Astrocyte of the hippocampus (primary cell): ENCODE measurements at regions not wholly inside any gene's neighbourhood (a gene's known extent, or its start where the extent isn't known, plus 50 kb on each side); places are given as distances from the start of the nearest gene placed in this dataset.
"Not testable (repeated sequence)": the region's sequence is repeated elsewhere in the genome, so short reads cannot be mapped to it uniquely, and the experiment has no call there.

Experiments
- DNase-seq: peaks from one replicate; pipeline ENCODE4 v3.0.0; 2011; ENCODE audit warnings: low read depth, low spot score

DNA sequence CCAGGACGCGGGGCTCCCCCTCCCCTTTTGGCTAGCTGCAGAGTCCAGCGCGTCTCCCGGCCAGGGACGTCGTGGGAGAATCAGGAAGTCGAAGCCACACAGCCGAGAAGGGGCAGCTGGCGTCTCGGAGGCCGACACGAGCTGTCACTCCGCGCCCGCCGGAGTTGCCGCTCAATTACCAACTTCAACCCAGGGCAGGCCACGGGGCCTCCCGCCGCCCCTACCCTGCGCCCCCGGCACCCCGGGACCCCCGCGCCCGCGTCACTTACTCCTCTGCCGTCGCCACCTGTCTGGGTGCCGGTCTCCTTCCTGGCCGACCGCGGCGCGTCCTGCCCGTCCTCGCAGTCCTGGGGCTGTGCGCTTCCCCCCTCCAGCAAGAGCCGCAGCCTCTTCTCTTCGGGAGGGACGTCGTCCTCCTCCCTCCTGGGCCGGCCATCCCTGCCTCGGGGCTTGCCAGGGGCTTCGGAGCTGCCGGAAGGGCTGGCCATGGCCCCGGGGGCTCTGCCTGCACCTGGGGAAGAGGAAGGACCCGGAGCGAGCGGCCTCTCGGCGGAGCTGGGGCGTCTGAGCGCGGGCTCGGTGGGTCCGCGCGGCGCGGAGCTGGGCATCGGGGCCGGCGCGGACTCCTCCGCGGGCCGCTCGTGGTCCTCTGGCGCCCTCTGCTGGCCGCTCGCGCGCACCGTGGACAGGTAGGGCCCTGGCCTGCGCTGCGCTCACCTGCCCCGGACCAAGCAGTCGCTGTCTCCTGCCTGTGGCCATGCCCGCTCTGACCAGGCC lies 65.6 kb upstream of the CLEC6A start:
- DNase-seq, result peak; percentile 65

DNA sequence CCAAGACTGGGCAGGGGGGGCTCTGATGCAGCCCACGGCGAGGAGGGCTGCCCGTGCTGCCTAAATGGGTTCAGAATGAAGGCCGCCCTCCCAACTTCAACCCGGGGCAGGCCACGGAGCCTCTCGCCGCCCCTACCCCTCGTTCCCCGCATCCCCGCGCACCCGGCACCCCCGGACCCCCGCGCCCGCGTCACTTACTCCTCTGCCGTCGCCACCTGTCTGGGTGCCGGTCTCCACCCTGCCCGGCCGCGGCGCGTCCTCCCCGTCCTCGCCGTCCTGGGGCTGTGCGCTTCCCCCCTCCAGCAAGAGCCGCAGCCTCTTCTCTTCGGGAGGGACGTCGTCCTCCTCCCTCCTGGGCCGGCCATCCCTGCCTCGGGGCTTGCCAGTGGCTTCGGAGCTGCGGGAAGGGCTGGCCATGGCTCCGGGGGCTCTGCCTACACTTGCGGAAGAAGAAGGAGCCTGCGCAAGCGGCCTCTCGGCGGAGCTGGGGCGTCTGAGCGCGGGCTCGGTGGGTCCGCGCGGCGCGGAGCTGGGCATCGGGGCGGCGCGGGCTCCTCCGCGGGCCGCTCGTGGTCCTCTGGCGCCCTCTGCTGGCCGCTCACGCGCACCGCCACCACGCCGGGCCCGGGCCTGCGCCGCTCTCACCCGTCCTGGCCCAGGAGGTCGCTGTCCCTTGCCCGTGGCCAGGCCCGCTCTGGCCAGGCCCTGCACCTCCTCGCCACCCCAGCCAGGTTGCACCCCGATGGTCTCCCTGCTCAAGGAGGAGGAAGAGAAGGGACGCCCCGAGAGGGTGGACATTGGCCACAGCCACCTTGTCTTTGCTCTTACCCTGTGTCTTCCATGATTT lies 59.3 kb upstream of the CLEC6A start:
- DNase-seq, result peak; percentile 67

- DNase-seq, result not testable (repeated sequence)
Observed at GRCh38 chr12:8397378-8397777, 58.4 kb upstream of the CLEC6A start.

- DNase-seq, result not testable (repeated sequence)
Observed at GRCh38 chr12:8399496-8400034, 56.2 kb upstream of the CLEC6A start.

DNA sequence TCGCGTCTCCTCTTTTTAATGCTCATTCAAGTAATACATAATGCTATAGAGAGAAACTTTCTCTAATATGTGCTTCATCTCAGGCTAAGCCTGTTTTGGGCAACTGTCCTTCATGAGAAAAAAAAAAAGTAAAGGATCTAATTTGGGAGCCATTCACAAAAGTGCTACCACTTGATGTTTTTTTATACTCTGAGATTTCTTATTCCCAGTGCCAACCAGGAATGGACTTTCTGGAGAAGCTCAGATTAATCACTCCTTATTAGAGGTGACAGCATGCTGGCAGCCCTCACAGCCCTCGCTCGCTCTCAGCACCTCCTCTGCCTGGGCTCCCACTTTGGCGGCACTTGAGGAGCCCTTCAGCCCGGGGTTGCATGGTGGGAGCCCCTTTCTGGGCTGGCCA lies 51.9 kb upstream of the CLEC6A start:
- not testable (repeated sequence) for DNase-seq

- DNase-seq, result not testable (repeated sequence)
Observed at GRCh38 chr12:8404341-8404740, 51.4 kb upstream of the CLEC6A start.
